ENCODE measurements at regions not wholly inside any gene's neighbourhood (a gene's known extent, or its start where the extent isn't known, plus 50 kb on each side); places are given as distances from the start of the nearest gene placed in this dataset.

DNA sequence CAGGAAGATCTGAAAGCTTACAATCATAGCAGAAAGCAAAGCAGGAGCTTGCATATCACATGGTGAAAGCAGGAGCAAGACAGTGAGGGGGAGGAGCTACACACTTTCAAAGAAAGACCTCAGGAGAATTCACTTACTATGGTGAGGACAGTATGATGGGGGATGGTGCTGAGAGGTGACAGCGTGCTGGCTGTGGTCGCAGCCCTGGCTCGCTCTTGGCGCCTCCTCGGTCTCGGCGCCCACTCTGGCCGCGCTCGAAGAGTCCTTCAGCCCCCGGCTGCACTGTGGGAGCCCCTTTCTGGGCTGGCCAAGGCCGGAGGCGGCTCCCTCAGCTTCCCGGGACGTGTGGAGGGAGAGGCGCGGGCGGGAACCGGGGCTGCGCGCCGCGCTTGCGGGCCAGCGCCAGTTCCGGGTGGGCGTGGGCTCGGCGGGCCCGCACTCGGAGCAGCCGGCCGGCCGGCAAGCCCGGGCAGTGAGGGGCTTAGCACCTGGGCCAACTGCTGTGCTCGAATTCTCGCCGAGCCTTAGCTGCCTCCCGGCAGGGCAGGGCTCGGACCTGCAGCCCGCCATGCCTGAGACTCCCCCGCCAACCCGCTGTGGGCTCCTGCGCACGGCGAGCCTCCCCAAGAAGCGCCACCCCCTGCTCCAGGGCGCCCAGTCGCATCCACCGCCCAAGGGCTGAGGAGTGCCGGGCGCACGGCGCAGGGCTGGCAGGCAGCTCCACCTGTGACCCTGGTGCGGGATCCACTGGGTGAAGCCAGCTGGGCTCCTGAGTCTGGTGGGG, 131.9 kb upstream of the SPATS2L start:
- TF ChIP-seq CTCF (IDR thresholded peaks at IDR 0.05) (no peak), POLR2AphosphoS5 (IDR thresholded peaks at IDR 0.05) (no peak)
